SK-N-SH (cell line): ENCODE measurements at regions not wholly inside any gene's neighbourhood (a gene's known extent, or its start where the extent isn't known, plus 50 kb on each side); places are given as distances from the start of the nearest gene placed in this dataset.

Experiments used
- CTCF ChIA-PET: fragments of 300-600, 350-600 bp; formaldehyde crosslinking; extraction: SDS; loops from one replicate; lab custom pipeline; 2021; lab: Yijun Ruan, JAX
- POLR2A ChIA-PET: fragments of 350-600 bp; sonication (Branson Sonifier 250); formaldehyde crosslinking; extraction: SDS; loops from one replicate; lab custom pipeline; 2020; ENCODE audit warnings: antibody characterized with exemption, inconsistent platforms; lab: Yijun Ruan, JAX
- DNase-seq: peaks from one replicate; pipeline ENCODE4 v3.0.0; 2012
- H2AFZ ChIP-seq: fragments of 200-600 bp; sonication (generic); 2 replicates; pipeline ENCODE4 v1.8.1; 2016; ENCODE audit warnings: antibody characterized with exemption, mild to moderate bottlenecking, low read depth
- H3F3A ChIP-seq: fragments of 200-600 bp; sonication (generic); replicated peaks from 2 replicates; pipeline ENCODE3; 2016; ENCODE audit warnings: antibody characterized with exemption, mild to moderate bottlenecking; ENCODE audit not compliant: insufficient read depth
- H3K27ac ChIP-seq, 2 experiments: fragments of 200-500 bp in 1 of 2; fragments of 200-600 bp in 1 of 2; sonication (Bioruptor generic) in 1 of 2; sonication (generic), shearing (Covaris generic) in 1 of 2; 2 replicates each; pipeline versions ENCODE4 v1.5.1 to v1.6.1; 2014 to 2016; ENCODE audit warnings: low read depth in 2 of 2, inconsistent platforms in 1 of 2, low read length in 1 of 2, mild to moderate bottlenecking in 1 of 2, mixed read lengths in 1 of 2
- H3K27me3 ChIP-seq: fragments of 200-600 bp; sonication (generic), shearing (Covaris generic); 2 replicates; pipeline ENCODE4 v1.6.1; 2016; ENCODE audit warnings: mixed run types; ENCODE audit not compliant: insufficient read depth
- H3K36me3 ChIP-seq, 2 experiments: fragments of 200-500 bp in 1 of 2; fragments of 200-600 bp in 1 of 2; sonication (Bioruptor generic) in 1 of 2; sonication (generic) in 1 of 2; replicated peaks in 1 of 2; 2 replicates each; pipeline versions ENCODE3 to v1.5.1; 2014 to 2016; ENCODE audit warnings: low read length in 1 of 2, mild to moderate bottlenecking in 1 of 2; ENCODE audit not compliant: insufficient read depth in 2 of 2, control insufficient read depth in 1 of 2
- H3K4me1 ChIP-seq, 2 experiments: fragments of 200-500 bp in 1 of 2; fragments of 200-600 bp in 1 of 2; sonication (Bioruptor generic) in 1 of 2; sonication (generic), shearing (Covaris generic) in 1 of 2; 2 replicates each; pipeline versions ENCODE4 v1.5.1 to v1.6.1; 2014 to 2016; ENCODE audit warnings: low read depth in 1 of 2, low read length in 1 of 2, mixed run types in 1 of 2; ENCODE audit not compliant: insufficient read depth in 2 of 2, control insufficient read depth in 1 of 2
- H3K4me2 ChIP-seq: fragments of 200-600 bp; sonication (generic), shearing (Covaris generic); 2 replicates; pipeline ENCODE4 v1.6.1; 2017; ENCODE audit warnings: mixed run types
- H3K4me3 ChIP-seq, 2 experiments: fragments of 200-500 bp in 1 of 2; fragments of 200-600 bp in 1 of 2; sonication (Bioruptor generic) in 1 of 2; sonication (generic), shearing (Covaris generic) in 1 of 2; 2 replicates each; pipeline versions ENCODE4 v1.5.1 to v1.8.1; 2014 to 2016; ENCODE audit warnings: low read depth in 2 of 2, inconsistent platforms in 1 of 2, low read length in 1 of 2, mild to moderate bottlenecking in 1 of 2, mixed read lengths in 1 of 2, moderate library complexity in 1 of 2
- H3K79me2 ChIP-seq: fragments of 200-600 bp; sonication (generic); 2 replicates; pipeline ENCODE4 v1.8.1; 2017; ENCODE audit warnings: mild to moderate bottlenecking; ENCODE audit not compliant: insufficient read depth
- H3K9ac ChIP-seq: fragments of 200-600 bp; sonication (generic); 2 replicates; pipeline ENCODE4 v1.6.1; 2017; ENCODE audit warnings: mixed run types
- H3K9me2 ChIP-seq: fragments of 200-600 bp; sonication (generic); 2 replicates; pipeline ENCODE4 v1.6.1; 2017; ENCODE audit warnings: mixed run types
- H3K9me3 ChIP-seq: fragments of 200-600 bp; sonication (generic); 2 replicates; pipeline ENCODE4 v1.6.1; 2017; ENCODE audit warnings: mixed run types, mild to moderate bottlenecking, moderate library complexity
- H4K20me1 ChIP-seq: fragments of 200-600 bp; sonication (generic); 2 replicates; pipeline ENCODE4 v1.6.1; 2017; ENCODE audit warnings: mild to moderate bottlenecking, mixed run types; ENCODE audit not compliant: insufficient read depth
- FOSL2 ChIP-seq: IDR thresholded peaks from 2 replicates; pipeline ENCODE4 v1.4.0; 2012; ENCODE audit warnings: low read depth, mild to moderate bottlenecking, moderate library complexity, borderline replicate concordance
- IRF3 ChIP-seq: fragments of 150-350 bp; IDR thresholded peaks from 2 replicates; pipeline ENCODE4 v1.6.1; 2016; ENCODE audit warnings: mild to moderate bottlenecking, low read depth, low read length
- JUND ChIP-seq: IDR thresholded peaks from 2 replicates; pipeline ENCODE4 v1.4.0; 2012
- MEF2A ChIP-seq: IDR thresholded peaks from 2 replicates; pipeline ENCODE4 v1.4.0; 2012; ENCODE audit warnings: low read depth, borderline replicate concordance
- MXI1 ChIP-seq: IDR thresholded peaks from 2 replicates; pipeline ENCODE4 v1.6.1; 2012; ENCODE audit warnings: mild to moderate bottlenecking, low read depth, low read length, improper control_type of control experiment
- RCOR1 ChIP-seq: fragments of 150-350 bp; IDR thresholded peaks from 2 replicates; pipeline ENCODE4 v1.6.1; 2017; ENCODE audit warnings: antibody characterized with exemption, low read length
- REST ChIP-seq: IDR thresholded peaks from 2 replicates; pipeline ENCODE4 v1.6.1; 2012; ENCODE audit warnings: mild to moderate bottlenecking, low read depth, low read length, moderate library complexity
- SIN3A ChIP-seq: IDR thresholded peaks from 2 replicates; pipeline ENCODE4 v1.6.1; 2012; ENCODE audit warnings: low read depth, mild to moderate bottlenecking, low read length, moderate library complexity, borderline replicate concordance
- TAF1 ChIP-seq: IDR thresholded peaks from 2 replicates; pipeline ENCODE4 v1.6.1; 2012; ENCODE audit warnings: low read depth, mild to moderate bottlenecking, low read length, moderate library complexity, borderline replicate concordance
- TCF12 ChIP-seq: IDR thresholded peaks from 2 replicates; pipeline ENCODE4 v1.4.0; 2012
- TEAD4 ChIP-seq: IDR thresholded peaks from 2 replicates; pipeline ENCODE4 v1.4.0; 2012; ENCODE audit warnings: mild to moderate bottlenecking, borderline replicate concordance; ENCODE audit not compliant: insufficient read depth
- USF1 ChIP-seq: IDR thresholded peaks from 2 replicates; pipeline ENCODE4 v1.4.0; 2012; ENCODE audit warnings: low read depth, borderline replicate concordance
- YY1 ChIP-seq: IDR thresholded peaks from 2 replicates; pipeline ENCODE4 v1.4.0; 2012; ENCODE audit warnings: low read depth, mild to moderate bottlenecking
- WGBS: methylation state at CpG from one replicate; pipeline ENCODE4 v1.1.6; 2017; ENCODE audit warnings: low lambda C conversion rate; 5-methylcytosine and 5-hydroxymethylcytosine counted together
- TF ChIP-seq, protein P1 (sequence below): IDR thresholded peaks from 2 replicates; pipeline ENCODE4 v1.4.0; 2012; ENCODE audit warnings: low read depth

DNA sequence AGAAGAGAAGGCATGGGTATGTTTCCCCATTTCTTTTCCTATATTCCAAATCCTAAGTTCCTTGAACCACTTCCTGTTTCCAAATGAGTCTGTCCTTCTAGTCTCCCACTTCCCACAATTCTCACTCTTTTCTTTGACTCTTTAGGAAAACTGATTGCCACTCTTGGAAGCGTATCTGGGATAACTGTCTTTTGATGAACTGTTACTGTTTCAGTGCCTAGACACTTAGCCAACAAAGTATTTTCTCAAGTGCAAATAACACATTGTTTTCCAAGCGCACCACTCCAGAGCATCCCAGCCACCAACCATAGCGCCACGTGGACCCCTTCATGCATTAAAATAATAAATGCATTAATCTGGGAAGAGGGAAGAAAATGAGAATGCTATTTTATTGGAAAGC is 342.8 kb downstream of the MTX2 start:
- peaks cover 20 to 31% of the 10 kb centered on the region in 2 experiments; a peak in 3 of 4 replicates for H3K4me1 ChIP-seq
- ChIA-PET POLR2A (no interaction called here), CTCF (interaction anchor here (1.2 to 2.0 kb wide), 2 partner anchors 14 to 25 kb away, joined by 3 to 5 read pairs; no protein-coding TSS in a partner anchor)
- 96% methylated on average over 4 of the region's 4 CpGs for WGBS
- H3K9me2 ChIP-seq, result no peaks in the 10 kb centered on the region
- H3K4me3 ChIP-seq, result no peak overlapping the region
- DNase-seq, result no peak
- H3K9me3 ChIP-seq, result no peaks in the 10 kb centered on the region
- no peaks in the 10 kb centered on the region for H3K27me3 ChIP-seq
- no peaks in the 10 kb centered on the region for H4K20me1 ChIP-seq
- H3K4me2 ChIP-seq, result 0 out of 2 replicates have a peak overlapping the region, but pooled peaks have one; percentile 51
- H3K36me3 ChIP-seq, result no peaks in the 10 kb centered on the region
- H2AFZ ChIP-seq, result no peak overlapping the region
- no peaks in the 10 kb centered on the region for H3K79me2 ChIP-seq
- no peak overlapping the region for H3K9ac ChIP-seq
- H3K27ac ChIP-seq, result no peak overlapping the region
- H3F3A ChIP-seq, result peaks cover 18% of the 10 kb centered on the region
- TF ChIP-seq FOSL2 (no peak), USF1 (no peak), TAF1 (no peak), TEAD4 (no peak), IRF3 (no peak), YY1 (no peak), REST (no peak), JUND (no peak), SIN3A (no peak), MXI1 (no peak), RCOR1 (no peak)

DNA sequence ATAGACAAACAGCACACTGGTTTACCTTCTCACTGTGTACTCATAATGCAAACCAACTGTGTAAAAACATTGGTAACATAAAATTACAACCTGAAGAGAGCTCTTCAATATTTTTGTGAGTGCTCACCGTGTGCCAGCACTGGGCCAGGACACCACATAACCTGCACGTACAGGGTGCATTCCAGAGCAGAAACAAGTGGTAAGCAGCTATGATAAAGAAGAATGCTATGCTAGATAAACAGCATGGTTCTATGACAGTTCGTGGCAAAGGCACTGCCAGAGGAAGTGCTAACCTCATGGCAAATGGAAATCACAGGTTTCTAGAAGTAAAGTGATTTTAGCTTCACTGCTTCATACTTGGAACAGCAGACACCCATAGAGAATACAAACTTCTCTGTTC is 343.5 kb downstream of the MTX2 start:
- H3F3A ChIP-seq, result peaks cover 18% of the 10 kb centered on the region
- H3K9ac ChIP-seq, result no peak overlapping the region
- CTCF ChIA-PET, result interaction anchor here (0.7 to 2.0 kb wide), 3 partner anchors 15 to 158 kb away, joined by 3 to 5 read pairs (median 3); no protein-coding TSS in a partner anchor
- no peaks in the 10 kb centered on the region for H3K36me3 ChIP-seq
- H3K79me2 ChIP-seq, result no peaks in the 10 kb centered on the region
- H3K9me3 ChIP-seq, result no peaks in the 10 kb centered on the region
- H3K27ac ChIP-seq, result peak overlapping the region; percentile 3 to 75; a peak in 3 of 4 replicates
- H3K4me3 ChIP-seq, result no peak overlapping the region
- DNase-seq, result no peak
- no peak overlapping the region for H2AFZ ChIP-seq
- no peaks in the 10 kb centered on the region for H4K20me1 ChIP-seq
- peaks cover 20 to 31% of the 10 kb centered on the region in 2 experiments; a peak in 3 of 4 replicates for H3K4me1 ChIP-seq
- no peaks in the 10 kb centered on the region for H3K27me3 ChIP-seq
- no peak for TF ChIP-seq MEF2A
- peak; percentile 12; the same call in 1 of the 2 replicates for TF ChIP-seq JUND
- TF ChIP-seq, protein P1, sequence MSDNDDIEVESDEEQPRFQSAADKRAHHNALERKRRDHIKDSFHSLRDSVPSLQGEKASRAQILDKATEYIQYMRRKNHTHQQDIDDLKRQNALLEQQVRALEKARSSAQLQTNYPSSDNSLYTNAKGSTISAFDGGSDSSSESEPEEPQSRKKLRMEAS, result peak; percentile 43; the same call in 1 of the 2 replicates
- TF ChIP-seq FOSL2, result peak; percentile 32; the same call in 1 of the 2 replicates
- TF ChIP-seq TCF12, result 0 out of 2 replicates have a peak, but pooled peaks have one; percentile 24
- H3K4me2 ChIP-seq, result peak overlapping the region; percentile 51
- POLR2A ChIA-PET, result interaction anchor here (0.6 kb wide), 1 partner anchor 147 kb away, joined by 3 read pairs; no protein-coding TSS in a partner anchor
- WGBS, result 17% methylated on average over 3 of the region's 3 CpGs
- H3K9me2 ChIP-seq, result no peaks in the 10 kb centered on the region
